HEK293 (cell line): ENCODE measurements at regions not wholly inside any gene's neighbourhood (a gene's known extent, or its start where the extent isn't known, plus 50 kb on each side); places are given as distances from the start of the nearest gene placed in this dataset.

Experiments
- ATF2 ChIP-seq: fragments of 450-650 bp; formaldehyde crosslinking; IDR thresholded peaks from 2 replicates; pipeline ENCODE4 v1.5.1; 2016; ENCODE audit warnings: missing biosample characterization, missing genetic modification characterization, low read depth
- BCL11A ChIP-seq: fragments of 450-650 bp; formaldehyde crosslinking; IDR thresholded peaks from 2 replicates; pipeline ENCODE4 v1.5.1; 2016; ENCODE audit warnings: low read depth, missing biosample characterization, missing genetic modification characterization
- EGR2 ChIP-seq: fragments of 450-650 bp; formaldehyde crosslinking; IDR thresholded peaks from 2 replicates; pipeline ENCODE4 v1.5.1; 2016; ENCODE audit warnings: low read depth, missing biosample characterization, missing genetic modification characterization
- GLI4 ChIP-seq: fragments of 450-650 bp; formaldehyde crosslinking; IDR thresholded peaks from 2 replicates; pipeline ENCODE4 v1.5.1; 2016; ENCODE audit warnings: missing biosample characterization, missing genetic modification characterization
- HIC1 ChIP-seq: fragments of 450-650 bp; formaldehyde crosslinking; IDR thresholded peaks from 2 replicates; pipeline ENCODE4 v1.5.1; 2016; ENCODE audit warnings: missing biosample characterization, missing genetic modification characterization
- HOXC10 ChIP-seq: sonication (generic); formaldehyde crosslinking; IDR thresholded peaks from 2 replicates; pipeline ENCODE4 v1.8.1; 2023; ENCODE audit warnings: mild to moderate bottlenecking, missing genetic modification reagents
- SALL2 ChIP-seq: fragments of 450-650 bp; formaldehyde crosslinking; IDR thresholded peaks from 2 replicates; pipeline ENCODE4 v1.5.0; 2017; ENCODE audit warnings: missing biosample characterization, mild to moderate bottlenecking, missing genetic modification characterization, borderline replicate concordance
- TRIM28 ChIP-seq: IDR thresholded peaks from 2 replicates; pipeline ENCODE4 v1.6.1; 2011; ENCODE audit warnings: low read length, control low read depth, borderline replicate concordance
- YY2 ChIP-seq: fragments of 450-650 bp; formaldehyde crosslinking; IDR thresholded peaks from 2 replicates; pipeline ENCODE4 v1.5.1; 2016; ENCODE audit warnings: missing biosample characterization, missing genetic modification characterization
- ZBTB20 ChIP-seq: fragments of 450-650 bp; formaldehyde crosslinking; IDR thresholded peaks from 2 replicates; pipeline ENCODE4 v1.5.1; 2016; ENCODE audit warnings: missing biosample characterization, missing genetic modification characterization
- ZBTB48 ChIP-seq: fragments of 450-650 bp; formaldehyde crosslinking; IDR thresholded peaks from 2 replicates; pipeline ENCODE4 v1.5.1; 2016; ENCODE audit warnings: missing biosample characterization, missing genetic modification characterization
- ZNF248 ChIP-seq: fragments of 450-650 bp; formaldehyde crosslinking; IDR thresholded peaks from 2 replicates; pipeline ENCODE4 v1.5.1; 2017; ENCODE audit warnings: missing biosample characterization, missing genetic modification characterization
- ZNF302 ChIP-seq: fragments of 450-650 bp; formaldehyde crosslinking; IDR thresholded peaks from 2 replicates; pipeline ENCODE4 v1.5.1; 2016; ENCODE audit warnings: missing biosample characterization, missing genetic modification characterization, low read depth
- ZNF341 ChIP-seq: fragments of 450-650 bp; formaldehyde crosslinking; IDR thresholded peaks from 2 replicates; pipeline ENCODE4; 2016; ENCODE audit warnings: low read depth, missing biosample characterization, missing genetic modification characterization
- ZNF394 ChIP-seq: fragments of 450-650 bp; formaldehyde crosslinking; IDR thresholded peaks from 2 replicates; pipeline ENCODE4 v1.5.1; 2016; ENCODE audit warnings: missing biosample characterization, missing genetic modification characterization, mild to moderate bottlenecking, moderate library complexity, borderline replicate concordance
- ZNF488 ChIP-seq: fragments of 450-650 bp; formaldehyde crosslinking; IDR thresholded peaks from 2 replicates; pipeline ENCODE4 v1.5.1; 2016; ENCODE audit warnings: missing biosample characterization, missing genetic modification characterization
- ZNF510 ChIP-seq: fragments of 450-650 bp; formaldehyde crosslinking; IDR thresholded peaks from 2 replicates; pipeline ENCODE4 v1.5.1; 2018; ENCODE audit warnings: mild to moderate bottlenecking, missing genetic modification characterization, missing biosample characterization; ENCODE audit not compliant: insufficient replicate concordance
- ZNF518A ChIP-seq: fragments of 450-650 bp; formaldehyde crosslinking; conservative IDR thresholded peaks from 2 replicates; pipeline ENCODE4 v1.5.1; 2016; ENCODE audit warnings: low read depth, missing biosample characterization, missing genetic modification characterization
- ZNF629 ChIP-seq: fragments of 450-650 bp; formaldehyde crosslinking; IDR thresholded peaks from 2 replicates; pipeline ENCODE4 v1.5.1; 2017; ENCODE audit warnings: missing biosample characterization, missing genetic modification characterization
- ZNF658 ChIP-seq: fragments of 450-650 bp; formaldehyde crosslinking; IDR thresholded peaks from 2 replicates; pipeline ENCODE4; 2016; ENCODE audit warnings: missing biosample characterization, missing genetic modification characterization
- ZNF704 ChIP-seq: fragments of 450-650 bp; formaldehyde crosslinking; IDR thresholded peaks from 2 replicates; pipeline ENCODE4 v1.5.1; 2016; ENCODE audit warnings: missing biosample characterization, missing genetic modification characterization
- ZNF791 ChIP-seq: fragments of 450-650 bp; formaldehyde crosslinking; IDR thresholded peaks from 2 replicates; pipeline ENCODE4 v1.5.1; 2016; ENCODE audit warnings: missing biosample characterization, missing genetic modification characterization
- TF ChIP-seq, protein P1 (sequence below): fragments of 450-650 bp; formaldehyde crosslinking; IDR thresholded peaks from 2 replicates; pipeline ENCODE4 v1.5.1; 2016; ENCODE audit warnings: missing biosample characterization, missing genetic modification characterization
- TF ChIP-seq, protein P2 (sequence below): fragments of 450-650 bp; formaldehyde crosslinking; IDR thresholded peaks from 2 replicates; pipeline ENCODE4 v1.5.1; 2016; ENCODE audit warnings: missing biosample characterization, missing genetic modification characterization

DNA sequence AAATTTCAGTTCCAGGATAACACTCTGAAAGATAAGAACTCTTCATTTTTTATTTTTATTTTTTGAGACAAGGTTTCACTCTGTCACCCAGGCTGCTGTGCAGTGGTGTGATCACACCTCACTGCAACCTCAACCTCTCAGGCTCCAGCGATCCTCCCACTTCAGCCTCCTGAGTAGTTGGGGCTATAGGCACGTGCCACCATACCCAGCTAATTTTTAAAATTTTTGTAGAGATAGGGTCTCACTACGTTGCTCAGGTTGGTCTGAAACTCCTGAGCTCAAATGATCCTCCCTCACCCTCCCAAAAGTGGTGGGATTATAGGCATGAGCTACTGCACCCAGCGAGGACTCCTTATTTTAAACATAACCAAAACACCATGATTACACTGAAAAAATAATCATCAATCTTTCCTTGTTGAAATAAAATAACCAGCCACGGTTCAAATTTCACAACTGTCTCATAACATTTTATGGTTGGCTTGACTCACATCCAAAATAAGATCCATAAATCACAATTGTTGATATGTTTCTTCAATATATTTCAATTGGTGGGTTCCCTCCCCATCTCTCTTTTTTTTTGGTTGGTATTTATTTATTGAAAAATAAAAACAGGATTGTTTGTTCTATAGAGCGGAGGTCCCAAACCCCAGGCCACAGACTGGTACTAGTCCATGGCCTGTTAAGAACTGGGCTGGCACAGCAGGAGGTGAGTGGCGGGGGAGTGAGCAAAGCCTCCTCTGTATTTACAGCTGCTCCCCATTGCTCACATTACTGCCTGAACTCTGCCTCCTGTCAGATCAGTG lies 60.1 kb upstream of the FAM171A1 start (continued):
- TF ChIP-seq HIC1 (peak; percentile 38; the same call in 1 of the 2 replicates), ZNF248 (tag by site-specific recombination) (no peak), ZNF341 (tag by site-specific recombination) (0 out of 2 replicates have a peak, but pooled peaks have one; percentile 15), ZNF658 (tag by site-specific recombination) (no peak), ZNF394 (peak; percentile 72; the same call in 1 of the 2 replicates), ZNF629 (tag by site-specific recombination) (peak; percentile 56), HOXC10 (CRISPR knock-in tag) (no peak), GLI4 (tag by site-specific recombination) (no peak), EGR2 (0 out of 2 replicates have a peak, but pooled peaks have one; percentile 17), ZBTB20 (tag by site-specific recombination) (peak; percentile 32; the same call in 1 of the 2 replicates), YY2 (tag by site-specific recombination) (0 out of 2 replicates have a peak, but pooled peaks have one; percentile 29), ZNF488 (tag by site-specific recombination) (no peak), SALL2 (tag by site-specific recombination) (no peak), ZNF510 (tag by site-specific recombination) (no peak), ZNF302 (tag by site-specific recombination) (no peak), ZBTB48 (tag by site-specific recombination) (no peak), ZNF518A (tag by site-specific recombination) (no peak; the same call in 1 of the 2 replicates), TRIM28 (no peak), ATF2 (tag by site-specific recombination) (no peak), ZNF704 (no peak), ZNF791 (tag by site-specific recombination) (no peak), BCL11A (no peak)
- TF ChIP-seq, protein P1, sequence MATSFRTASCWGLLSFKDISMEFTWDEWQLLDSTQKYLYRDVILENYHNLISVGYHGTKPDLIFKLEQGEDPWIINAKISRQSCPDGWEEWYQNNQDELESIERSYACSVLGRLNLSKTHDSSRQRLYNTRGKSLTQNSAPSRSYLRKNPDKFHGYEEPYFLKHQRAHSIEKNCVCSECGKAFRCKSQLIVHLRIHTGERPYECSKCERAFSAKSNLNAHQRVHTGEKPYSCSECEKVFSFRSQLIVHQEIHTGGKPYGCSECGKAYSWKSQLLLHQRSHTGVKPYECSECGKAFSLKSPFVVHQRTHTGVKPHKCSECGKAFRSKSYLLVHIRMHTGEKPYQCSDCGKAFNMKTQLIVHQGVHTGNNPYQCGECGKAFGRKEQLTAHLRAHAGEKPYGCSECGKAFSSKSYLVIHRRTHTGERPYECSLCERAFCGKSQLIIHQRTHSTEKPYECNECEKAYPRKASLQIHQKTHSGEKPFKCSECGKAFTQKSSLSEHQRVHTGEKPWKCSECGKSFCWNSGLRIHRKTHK = no peak
- TF ChIP-seq, protein P2, sequence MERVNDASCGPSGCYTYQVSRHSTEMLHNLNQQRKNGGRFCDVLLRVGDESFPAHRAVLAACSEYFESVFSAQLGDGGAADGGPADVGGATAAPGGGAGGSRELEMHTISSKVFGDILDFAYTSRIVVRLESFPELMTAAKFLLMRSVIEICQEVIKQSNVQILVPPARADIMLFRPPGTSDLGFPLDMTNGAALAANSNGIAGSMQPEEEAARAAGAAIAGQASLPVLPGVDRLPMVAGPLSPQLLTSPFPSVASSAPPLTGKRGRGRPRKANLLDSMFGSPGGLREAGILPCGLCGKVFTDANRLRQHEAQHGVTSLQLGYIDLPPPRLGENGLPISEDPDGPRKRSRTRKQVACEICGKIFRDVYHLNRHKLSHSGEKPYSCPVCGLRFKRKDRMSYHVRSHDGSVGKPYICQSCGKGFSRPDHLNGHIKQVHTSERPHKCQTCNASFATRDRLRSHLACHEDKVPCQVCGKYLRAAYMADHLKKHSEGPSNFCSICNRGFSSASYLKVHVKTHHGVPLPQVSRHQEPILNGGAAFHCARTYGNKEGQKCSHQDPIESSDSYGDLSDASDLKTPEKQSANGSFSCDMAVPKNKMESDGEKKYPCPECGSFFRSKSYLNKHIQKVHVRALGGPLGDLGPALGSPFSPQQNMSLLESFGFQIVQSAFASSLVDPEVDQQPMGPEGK (tag by site-specific recombination) = peak; percentile 55
